ENCODE measurements at regions not wholly inside any gene's neighbourhood (a gene's known extent, or its start where the extent isn't known, plus 50 kb on each side); places are given as distances from the start of the nearest gene placed in this dataset.

- Histone ChIP-seq H3K4me1 (no peaks in the 10 kb centered on the region), H3K27me3 (no peaks in the 10 kb centered on the region), H3K36me3 (no peaks in the 10 kb centered on the region), H3K4me3 (no peak overlapping the region), H3K9me3 (no peaks in the 10 kb centered on the region), H3K27ac (replicated peaks in 1 of 4) (no peak overlapping the region)
- intact Hi-C loops (cut with DNase I), result no loop called here
- 90% methylated on average over 4 of the region's 4 CpGs for WGBS
- no peak for TF ChIP-seq CTCF (IDR thresholded peaks at IDR 0.05)
- no peak for TF ChIP-seq POLR2AphosphoS5 (IDR thresholded peaks at IDR 0.05)
- no peak for TF ChIP-seq POLR2A (IDR thresholded peaks at IDR 0.05; ENCODE audit: low read depth)
- TF ChIP-seq EP300 (IDR thresholded peaks at IDR 0.05), result no peak
- DNase-seq (ENCODE audit: extremely low spot score), result no peak
These were observed 605.6 kb upstream of the CDH5 start for GRCh38 chr16:65760874-65761273.

- no peaks in the 10 kb centered on the region for H3K27me3 ChIP-seq
- DNase-seq (ENCODE audit: extremely low spot score), result no peak
- H3K9me3 ChIP-seq, result no peaks in the 10 kb centered on the region
- no peak overlapping the region for H3K27ac ChIP-seq (replicated peaks in 1 of 4)
- H3K36me3 ChIP-seq, result no peaks in the 10 kb centered on the region
- H3K4me3 ChIP-seq, result no peak overlapping the region
- TF ChIP-seq EP300 (IDR thresholded peaks at IDR 0.05) (no peak), POLR2AphosphoS5 (IDR thresholded peaks at IDR 0.05) (no peak), CTCF (IDR thresholded peaks at IDR 0.05) (no peak), POLR2A (IDR thresholded peaks at IDR 0.05; ENCODE audit: low read depth) (no peak)
- H3K4me1 ChIP-seq, result no peaks in the 10 kb centered on the region
- intact Hi-C loops (cut with DNase I), result no loop called here
- WGBS, result 79% methylated on average over 4 of the region's 4 CpGs
These were observed 607.9 kb upstream of the CDH5 start for GRCh38 chr16:65758620-65759019.

- Histone ChIP-seq H3K4me3 (no peak overlapping the region), H3K9me3 (no peaks in the 10 kb centered on the region), H3K27ac (replicated peaks in 1 of 4) (no peak overlapping the region), H3K27me3 (no peaks in the 10 kb centered on the region), H3K4me1 (no peaks in the 10 kb centered on the region), H3K36me3 (no peaks in the 10 kb centered on the region)
- no peak for DNase-seq (ENCODE audit: extremely low spot score)
- TF ChIP-seq POLR2AphosphoS5 (IDR thresholded peaks at IDR 0.05) (no peak), EP300 (IDR thresholded peaks at IDR 0.05) (no peak), CTCF (IDR thresholded peaks at IDR 0.05) (no peak), POLR2A (IDR thresholded peaks at IDR 0.05; ENCODE audit: low read depth) (no peak)
- WGBS, result 68% methylated on average over 4 of the region's 4 CpGs
- intact Hi-C loops (cut with DNase I), result no loop called here
These were observed 609.4 kb upstream of the CDH5 start for GRCh38 chr16:65757064-65757463.

- no peaks in the 10 kb centered on the region for H3K36me3 ChIP-seq
- DNase-seq (ENCODE audit: extremely low spot score), result no peak
- TF ChIP-seq EP300 (IDR thresholded peaks at IDR 0.05) (no peak), POLR2A (IDR thresholded peaks at IDR 0.05; ENCODE audit: low read depth) (no peak), POLR2AphosphoS5 (IDR thresholded peaks at IDR 0.05) (no peak), CTCF (IDR thresholded peaks at IDR 0.05) (no peak)
- H3K9me3 ChIP-seq, result no peaks in the 10 kb centered on the region
- WGBS, result 88% methylated on average over 4 of the region's 4 CpGs
- no peak overlapping the region for H3K4me3 ChIP-seq
- intact Hi-C loops (cut with DNase I), result no loop called here
- H3K4me1 ChIP-seq, result no peaks in the 10 kb centered on the region
- H3K27ac ChIP-seq (replicated peaks in 1 of 4), result no peak overlapping the region
- H3K27me3 ChIP-seq, result no peaks in the 10 kb centered on the region
These were observed 610.3 kb upstream of the CDH5 start for GRCh38 chr16:65756163-65756562.
